ENCODE measurements at regions not wholly inside any gene's neighbourhood (a gene's known extent, or its start where the extent isn't known, plus 50 kb on each side); places are given as distances from the start of the nearest gene placed in this dataset.

- TF ChIP-seq EZH2 (IDR thresholded peaks at IDR 0.05; ENCODE audit: borderline replicate concordance): no peak
- TF ChIP-seq, protein P1, sequence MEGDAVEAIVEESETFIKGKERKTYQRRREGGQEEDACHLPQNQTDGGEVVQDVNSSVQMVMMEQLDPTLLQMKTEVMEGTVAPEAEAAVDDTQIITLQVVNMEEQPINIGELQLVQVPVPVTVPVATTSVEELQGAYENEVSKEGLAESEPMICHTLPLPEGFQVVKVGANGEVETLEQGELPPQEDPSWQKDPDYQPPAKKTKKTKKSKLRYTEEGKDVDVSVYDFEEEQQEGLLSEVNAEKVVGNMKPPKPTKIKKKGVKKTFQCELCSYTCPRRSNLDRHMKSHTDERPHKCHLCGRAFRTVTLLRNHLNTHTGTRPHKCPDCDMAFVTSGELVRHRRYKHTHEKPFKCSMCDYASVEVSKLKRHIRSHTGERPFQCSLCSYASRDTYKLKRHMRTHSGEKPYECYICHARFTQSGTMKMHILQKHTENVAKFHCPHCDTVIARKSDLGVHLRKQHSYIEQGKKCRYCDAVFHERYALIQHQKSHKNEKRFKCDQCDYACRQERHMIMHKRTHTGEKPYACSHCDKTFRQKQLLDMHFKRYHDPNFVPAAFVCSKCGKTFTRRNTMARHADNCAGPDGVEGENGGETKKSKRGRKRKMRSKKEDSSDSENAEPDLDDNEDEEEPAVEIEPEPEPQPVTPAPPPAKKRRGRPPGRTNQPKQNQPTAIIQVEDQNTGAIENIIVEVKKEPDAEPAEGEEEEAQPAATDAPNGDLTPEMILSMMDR (IDR thresholded peaks at IDR 0.05; ENCODE audit: poor library complexity): no peak
- TF ChIP-seq EZH2phosphoT487 (IDR thresholded peaks at IDR 0.05; ENCODE audit: low read depth, severe bottlenecking, unreplicated experiment): no peak
Observed at GRCh38 chr1:221837896-221838295, 96.0 kb upstream of the DUSP10 start.

Data from hepatocyte (in vitro differentiated cells).